ENCODE measurements at regions not wholly inside any gene's neighbourhood (a gene's known extent, or its start where the extent isn't known, plus 50 kb on each side); places are given as distances from the start of the nearest gene placed in this dataset.

DNA sequence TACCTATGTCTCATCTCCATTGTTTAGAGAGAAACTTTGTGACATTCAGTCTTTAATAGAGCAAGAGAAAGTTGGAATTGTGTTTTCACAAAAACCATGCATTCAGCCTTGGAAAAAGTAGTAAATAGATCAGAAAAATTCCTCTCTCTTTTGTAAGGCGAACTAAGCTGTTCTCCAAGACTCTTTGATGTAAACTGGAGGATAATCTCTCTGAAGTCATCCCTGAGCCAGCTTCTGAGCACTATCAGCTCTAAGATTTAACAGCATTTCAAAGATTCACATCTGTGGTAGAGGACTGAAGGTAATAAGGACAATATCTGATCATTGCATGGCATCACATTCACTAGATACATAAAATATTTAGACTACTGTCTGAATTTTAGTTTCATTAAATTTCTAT, 904.6 kb upstream of the ATXN8OS start:
- Mint-ChIP-seq H3K27ac (no peak overlapping the region), H3K36me3 (ENCODE audit: low read depth) (no peaks in the 10 kb centered on the region), H3K4me1 (no peaks in the 10 kb centered on the region), H3K27me3 (no peaks in the 10 kb centered on the region), H3K9me3 (peaks cover 3% of the 10 kb centered on the region), H3K4me3 (no peak overlapping the region)
- intact Hi-C loops (cut with micrococcal nuclease): no loop called here
- CTCF ChIA-PET: no interaction called here
- POLR2A ChIA-PET: no interaction called here
- DNase-seq (no peak), ATAC-seq (ENCODE audit: low read depth) (no peak)
- TF ChIP-seq, protein P1, sequence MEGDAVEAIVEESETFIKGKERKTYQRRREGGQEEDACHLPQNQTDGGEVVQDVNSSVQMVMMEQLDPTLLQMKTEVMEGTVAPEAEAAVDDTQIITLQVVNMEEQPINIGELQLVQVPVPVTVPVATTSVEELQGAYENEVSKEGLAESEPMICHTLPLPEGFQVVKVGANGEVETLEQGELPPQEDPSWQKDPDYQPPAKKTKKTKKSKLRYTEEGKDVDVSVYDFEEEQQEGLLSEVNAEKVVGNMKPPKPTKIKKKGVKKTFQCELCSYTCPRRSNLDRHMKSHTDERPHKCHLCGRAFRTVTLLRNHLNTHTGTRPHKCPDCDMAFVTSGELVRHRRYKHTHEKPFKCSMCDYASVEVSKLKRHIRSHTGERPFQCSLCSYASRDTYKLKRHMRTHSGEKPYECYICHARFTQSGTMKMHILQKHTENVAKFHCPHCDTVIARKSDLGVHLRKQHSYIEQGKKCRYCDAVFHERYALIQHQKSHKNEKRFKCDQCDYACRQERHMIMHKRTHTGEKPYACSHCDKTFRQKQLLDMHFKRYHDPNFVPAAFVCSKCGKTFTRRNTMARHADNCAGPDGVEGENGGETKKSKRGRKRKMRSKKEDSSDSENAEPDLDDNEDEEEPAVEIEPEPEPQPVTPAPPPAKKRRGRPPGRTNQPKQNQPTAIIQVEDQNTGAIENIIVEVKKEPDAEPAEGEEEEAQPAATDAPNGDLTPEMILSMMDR (IDR thresholded peaks at IDR 0.05): no peak

DNA sequence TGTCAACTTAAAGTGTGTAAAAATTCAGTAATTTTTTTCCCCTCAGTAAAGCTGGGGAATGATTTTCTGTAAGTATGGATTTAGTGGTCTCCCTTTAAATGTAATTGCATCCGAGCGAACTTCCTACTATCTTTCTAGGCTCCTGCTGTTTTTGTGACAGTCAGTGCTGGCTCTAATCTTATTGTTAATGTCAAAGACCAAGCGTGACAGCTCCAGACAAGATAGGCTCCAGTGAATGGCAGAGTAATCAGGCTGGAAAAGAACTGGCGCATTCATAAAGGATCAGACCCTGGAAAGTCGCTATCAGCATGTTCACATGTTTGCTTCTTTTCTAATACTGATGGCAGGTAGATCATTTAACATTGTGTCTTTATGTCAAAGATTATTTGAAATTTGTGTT, 908.0 kb upstream of the ATXN8OS start:
- no peak for ATAC-seq (ENCODE audit: low read depth)
- H3K9me3 Mint-ChIP-seq: peaks cover 6% of the 10 kb centered on the region
- no peaks in the 10 kb centered on the region for H3K4me1 Mint-ChIP-seq
- ChIA-PET CTCF (no interaction called here), POLR2A (no interaction called here)
- TF ChIP-seq, protein P1 (IDR thresholded peaks at IDR 0.05): no peak
- no peak overlapping the region for H3K4me3 Mint-ChIP-seq
- H3K27ac Mint-ChIP-seq: no peak overlapping the region
- no peaks in the 10 kb centered on the region for H3K27me3 Mint-ChIP-seq
- DNase-seq: no peak
- intact Hi-C loops (cut with micrococcal nuclease): no loop called here
- H3K36me3 Mint-ChIP-seq (ENCODE audit: low read depth): no peaks in the 10 kb centered on the region

DNA sequence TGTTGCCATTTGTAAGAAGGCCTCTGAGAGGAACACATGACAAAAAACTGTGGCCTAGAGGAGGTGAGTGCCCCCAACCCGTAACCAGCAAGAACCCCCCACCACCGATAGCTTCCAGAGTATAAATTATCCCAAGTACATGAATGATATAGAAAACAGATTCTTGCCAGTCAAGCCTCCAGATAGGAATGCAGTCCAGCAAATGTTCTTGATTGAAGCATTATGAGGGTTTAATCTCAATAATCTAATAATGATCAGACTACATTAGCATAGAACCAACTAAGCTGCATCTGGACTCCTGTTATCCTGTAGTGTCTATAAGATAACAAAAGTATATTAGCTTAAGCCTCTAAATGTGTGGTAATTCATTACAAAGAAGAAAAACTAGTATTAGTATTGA, 908.9 kb upstream of the ATXN8OS start:
- no peaks in the 10 kb centered on the region for H3K27me3 Mint-ChIP-seq
- CTCF ChIA-PET: no interaction called here
- no peak overlapping the region for H3K27ac Mint-ChIP-seq
- no peak overlapping the region for H3K4me3 Mint-ChIP-seq
- H3K36me3 Mint-ChIP-seq (ENCODE audit: low read depth): no peaks in the 10 kb centered on the region
- no peaks in the 10 kb centered on the region for H3K4me1 Mint-ChIP-seq
- intact Hi-C loops (cut with micrococcal nuclease): no loop called here
- POLR2A ChIA-PET: no interaction called here
- DNase-seq (no peak), ATAC-seq (ENCODE audit: low read depth) (no peak)
- peaks cover 6% of the 10 kb centered on the region for H3K9me3 Mint-ChIP-seq
- TF ChIP-seq, protein P1 (IDR thresholded peaks at IDR 0.05): no peak

DNA sequence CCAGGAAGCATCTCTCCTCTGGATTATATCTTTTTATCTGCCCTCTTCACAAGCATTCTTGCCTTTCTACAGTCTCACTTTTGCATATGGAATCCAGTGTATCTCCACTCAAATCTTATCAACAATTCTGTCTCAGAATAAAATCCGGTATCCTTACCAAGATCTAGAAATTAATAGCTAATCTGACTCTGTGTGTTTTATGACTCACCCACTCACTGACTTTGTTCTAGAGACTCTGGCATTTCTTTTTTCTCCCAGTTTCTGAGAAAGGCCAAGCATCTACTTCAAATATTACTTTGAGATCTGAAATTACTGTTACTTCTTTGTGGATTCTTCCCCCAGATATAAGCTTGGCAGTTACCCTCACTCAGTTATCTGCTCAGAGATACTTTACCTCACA, 913.5 kb upstream of the ATXN8OS start:
- Mint-ChIP-seq H3K36me3 (ENCODE audit: low read depth) (no peaks in the 10 kb centered on the region), H3K4me3 (no peak overlapping the region), H3K4me1 (no peaks in the 10 kb centered on the region), H3K27me3 (no peaks in the 10 kb centered on the region), H3K9me3 (peaks cover 6% of the 10 kb centered on the region), H3K27ac (no peak overlapping the region)
- TF ChIP-seq, protein P1 (IDR thresholded peaks at IDR 0.05): no peak
- intact Hi-C loops (cut with micrococcal nuclease): no loop called here
- ATAC-seq (ENCODE audit: low read depth) (no peak), DNase-seq (no peak)
- POLR2A ChIA-PET: no interaction called here
- CTCF ChIA-PET: no interaction called here

DNA sequence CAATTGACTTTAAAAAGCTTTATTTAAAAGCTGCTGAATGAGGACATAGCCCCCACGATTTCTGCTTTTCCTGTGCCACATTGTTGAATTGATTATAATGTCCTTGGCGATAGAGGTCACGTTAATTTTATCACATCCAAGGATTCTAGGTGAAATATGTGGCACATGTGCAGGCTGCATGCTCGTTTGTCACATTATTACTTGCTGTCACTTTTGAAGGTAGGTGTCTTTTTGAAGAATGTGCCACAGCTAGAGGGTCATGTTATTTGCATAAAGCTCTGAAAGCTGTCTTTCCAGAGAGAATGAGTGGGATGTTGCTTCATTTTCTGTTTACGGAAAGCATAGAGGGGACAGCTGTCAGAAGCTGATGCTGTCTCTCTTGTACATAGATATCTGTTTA, 927.6 kb upstream of the ATXN8OS start:
- DNase-seq (no peak), ATAC-seq (ENCODE audit: low read depth) (no peak)
- ChIA-PET CTCF (no interaction called here), POLR2A (no interaction called here)
- intact Hi-C loops (cut with micrococcal nuclease): no loop called here
- Mint-ChIP-seq H3K36me3 (ENCODE audit: low read depth) (no peaks in the 10 kb centered on the region), H3K4me3 (no peak overlapping the region), H3K4me1 (no peaks in the 10 kb centered on the region), H3K27me3 (no peaks in the 10 kb centered on the region), H3K27ac (no peak overlapping the region), H3K9me3 (peaks cover 6% of the 10 kb centered on the region)
- TF ChIP-seq, protein P1 (IDR thresholded peaks at IDR 0.05): no peak

All from activated B cell treated with CpG ODN at 0.5 μM for 24 hours (primary cell).